ENCODE measurements at regions not wholly inside any gene's neighbourhood (a gene's known extent, or its start where the extent isn't known, plus 50 kb on each side); places are given as distances from the start of the nearest gene placed in this dataset.

DNA sequence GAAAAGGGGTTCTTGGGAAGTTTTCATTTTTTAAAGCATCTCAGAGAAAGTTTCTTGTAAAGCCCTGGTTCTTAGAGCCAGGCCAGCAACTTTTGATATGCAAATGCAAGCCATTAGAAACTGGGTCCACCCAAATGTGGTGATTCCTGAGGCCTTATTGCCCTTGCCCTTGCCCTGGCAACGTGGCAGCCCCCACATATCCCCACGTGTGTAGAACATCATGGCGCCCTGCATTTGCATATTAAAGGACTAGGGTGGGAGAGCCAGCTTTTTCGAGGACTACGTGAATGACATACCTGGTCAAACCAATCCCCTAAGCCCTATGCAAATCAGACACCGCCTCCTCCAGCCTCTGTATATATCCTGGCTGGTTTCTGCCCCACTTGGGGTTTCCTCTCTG lies 314.9 kb upstream of the NECTIN3 start:
- intact Hi-C loops (cut with DNase I) = no loop called here
- no peak for DNase-seq

DNA sequence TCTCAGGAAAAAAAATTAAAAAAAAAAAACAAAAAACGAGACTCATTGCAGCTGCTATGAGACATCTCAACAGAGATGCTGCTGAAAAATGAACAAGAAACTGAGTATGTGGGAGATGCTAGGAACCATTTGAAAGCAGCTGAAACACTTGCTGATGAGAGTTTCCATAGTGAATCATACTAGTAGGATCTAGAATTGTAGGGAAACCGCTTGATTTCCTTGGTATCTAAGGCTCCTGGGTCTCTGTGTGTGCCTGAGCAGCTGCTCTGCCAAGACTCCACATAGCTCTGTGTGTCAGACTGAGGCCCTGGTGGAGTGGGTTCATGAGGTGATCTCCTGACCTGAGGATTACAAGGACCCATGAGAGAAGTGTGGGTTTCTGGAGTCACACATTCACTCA lies 313.4 kb upstream of the NECTIN3 start:
- TF ChIP-seq, protein P1, sequence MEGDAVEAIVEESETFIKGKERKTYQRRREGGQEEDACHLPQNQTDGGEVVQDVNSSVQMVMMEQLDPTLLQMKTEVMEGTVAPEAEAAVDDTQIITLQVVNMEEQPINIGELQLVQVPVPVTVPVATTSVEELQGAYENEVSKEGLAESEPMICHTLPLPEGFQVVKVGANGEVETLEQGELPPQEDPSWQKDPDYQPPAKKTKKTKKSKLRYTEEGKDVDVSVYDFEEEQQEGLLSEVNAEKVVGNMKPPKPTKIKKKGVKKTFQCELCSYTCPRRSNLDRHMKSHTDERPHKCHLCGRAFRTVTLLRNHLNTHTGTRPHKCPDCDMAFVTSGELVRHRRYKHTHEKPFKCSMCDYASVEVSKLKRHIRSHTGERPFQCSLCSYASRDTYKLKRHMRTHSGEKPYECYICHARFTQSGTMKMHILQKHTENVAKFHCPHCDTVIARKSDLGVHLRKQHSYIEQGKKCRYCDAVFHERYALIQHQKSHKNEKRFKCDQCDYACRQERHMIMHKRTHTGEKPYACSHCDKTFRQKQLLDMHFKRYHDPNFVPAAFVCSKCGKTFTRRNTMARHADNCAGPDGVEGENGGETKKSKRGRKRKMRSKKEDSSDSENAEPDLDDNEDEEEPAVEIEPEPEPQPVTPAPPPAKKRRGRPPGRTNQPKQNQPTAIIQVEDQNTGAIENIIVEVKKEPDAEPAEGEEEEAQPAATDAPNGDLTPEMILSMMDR (IDR thresholded peaks at IDR 0.05) = no peak
- ATAC-seq = no peak
- DNase-seq = no peak
- Histone ChIP-seq H3K9me3 (no peaks in the 10 kb centered on the region), H3K36me3 (no peaks in the 10 kb centered on the region), H3K27ac (no peak overlapping the region), H3K4me1 (peaks cover 0 to 4% (median 0%) of the 10 kb centered on the region in 3 donors), H3K27me3 (no peaks in the 10 kb centered on the region), H3K4me3 (no peak overlapping the region)
- FAIRE-seq = no peak
- 68 to 69% methylated on average over 2 of the region's 2 CpGs for WGBS, 2 donors
- intact Hi-C loops (cut with DNase I) = no loop called here

More for the DNA sequence above, 314.9 kb upstream of the NECTIN3 start:
- Histone ChIP-seq H3K4me3 (no peak overlapping the region), H3K27me3 (no peaks in the 10 kb centered on the region), H3K36me3 (no peaks in the 10 kb centered on the region), H3K4me1 (peaks cover 0 to 4% (median 0%) of the 10 kb centered on the region in 3 donors), H3K9me3 (no peaks in the 10 kb centered on the region), H3K27ac (no peak overlapping the region)
- 85 to 96% methylated on average over 6 of the region's 6 CpGs for WGBS, 2 donors
- FAIRE-seq (no peak), ATAC-seq (no peak)
- TF ChIP-seq, protein P1 (IDR thresholded peaks at IDR 0.05) = no peak

DNA sequence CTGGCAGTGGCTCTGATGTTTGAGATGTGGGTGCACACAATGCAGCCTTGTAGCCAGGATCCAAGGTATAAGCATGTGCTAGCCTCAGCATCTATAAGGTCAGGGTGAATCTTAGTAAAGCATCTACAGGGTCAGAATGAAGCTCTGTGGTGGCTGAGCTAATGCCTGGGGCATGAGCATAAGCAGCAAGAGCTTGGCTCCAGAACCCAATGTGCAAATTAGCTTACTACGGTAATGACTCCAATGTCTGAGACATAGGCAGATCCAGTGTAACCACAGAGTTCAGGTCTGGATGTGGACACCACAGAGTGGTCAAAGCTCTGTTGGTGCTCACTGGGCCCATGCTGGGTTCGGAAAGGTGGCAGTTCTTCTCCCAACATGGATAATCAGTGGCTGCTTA lies 304.5 kb upstream of the NECTIN3 start:
- Histone ChIP-seq H3K27ac (no peak overlapping the region), H3K4me1 (no peaks in the 10 kb centered on the region), H3K27me3 (no peaks in the 10 kb centered on the region), H3K9me3 (no peaks in the 10 kb centered on the region), H3K36me3 (no peaks in the 10 kb centered on the region), H3K4me3 (no peak overlapping the region)
- DNase-seq (no peak), ATAC-seq (no peak), FAIRE-seq (no peak)
- intact Hi-C loops (cut with DNase I) = no loop called here
- TF ChIP-seq, protein P1 (IDR thresholded peaks at IDR 0.05) = no peak
- WGBS, 2 donors = 91% methylated on average over 2 of the region's 2 CpGs

DNA sequence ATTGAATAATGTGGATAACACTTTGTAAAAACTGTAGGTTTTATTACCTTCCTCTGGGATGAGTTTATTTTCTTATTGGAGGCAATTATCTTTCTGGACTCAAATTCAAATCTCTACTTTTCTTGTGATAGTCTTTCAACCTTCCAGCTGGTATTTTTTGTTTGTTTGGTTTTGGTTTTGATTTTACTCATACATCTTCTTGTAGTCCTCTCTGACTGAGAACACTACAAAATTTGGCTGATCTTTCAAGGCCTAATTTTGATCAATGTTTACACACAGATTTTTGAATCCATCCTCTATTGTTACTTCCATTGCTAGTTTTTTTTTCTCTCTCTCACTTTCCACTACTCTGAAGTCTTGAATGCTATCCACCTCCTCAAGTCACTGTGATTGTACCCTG lies 303.8 kb upstream of the NECTIN3 start:
- DNase-seq = no peak
- no peaks in the 10 kb centered on the region for H3K36me3 ChIP-seq
- no peak overlapping the region for H3K27ac ChIP-seq
- no peak overlapping the region for H3K4me3 ChIP-seq
- ATAC-seq = no peak
- H3K27me3 ChIP-seq = no peaks in the 10 kb centered on the region
- no peaks in the 10 kb centered on the region for H3K9me3 ChIP-seq
- FAIRE-seq = no peak
- no peaks in the 10 kb centered on the region for H3K4me1 ChIP-seq
- intact Hi-C loops (cut with DNase I) = no loop called here
- TF ChIP-seq, protein P1 (IDR thresholded peaks at IDR 0.05) = no peak

DNA sequence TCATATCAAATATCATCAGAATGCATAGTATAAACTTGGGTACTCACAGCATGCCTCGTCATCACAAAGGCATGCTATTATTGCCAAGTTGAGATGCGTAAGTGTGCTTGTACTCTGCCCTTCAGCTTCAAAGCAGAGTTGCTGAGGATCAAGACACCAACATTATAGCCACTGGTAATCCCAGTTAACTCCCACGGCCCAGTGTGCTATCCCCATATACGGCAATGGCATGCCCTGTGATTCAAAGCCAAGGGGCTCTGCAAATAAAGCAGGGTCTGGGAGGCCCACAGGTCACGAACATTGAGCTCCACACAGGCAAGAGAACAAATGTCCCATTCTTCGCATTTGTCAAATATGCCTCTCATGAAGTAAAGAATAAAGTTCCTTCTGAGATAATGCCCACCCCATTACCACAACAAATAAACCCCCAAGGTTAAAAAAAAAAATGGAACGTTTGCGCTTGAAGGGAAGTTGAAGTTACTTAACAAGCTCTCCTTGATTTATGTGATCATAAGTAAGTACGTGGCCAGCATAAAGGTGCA lies 298.1 kb upstream of the NECTIN3 start:
- H3K4me1 ChIP-seq = no peaks in the 10 kb centered on the region
- no peak for DNase-seq
- H3K36me3 ChIP-seq = no peaks in the 10 kb centered on the region
- intact Hi-C loops (cut with DNase I) = no loop called here
- WGBS, 2 donors = 75 to 77% methylated on average over 9 of the region's 9 CpGs
- no peaks in the 10 kb centered on the region for H3K27me3 ChIP-seq
- H3K27ac ChIP-seq = no peak overlapping the region
- no peaks in the 10 kb centered on the region for H3K9me3 ChIP-seq
- FAIRE-seq = no peak
- ATAC-seq = no peak
- TF ChIP-seq, protein P1 (IDR thresholded peaks at IDR 0.05) = no peak
- no peak overlapping the region for H3K4me3 ChIP-seq

All from pancreas (tissue), 10 donors.